Stimulated activated CD8-positive, alpha-beta memory T cell treated with anti-CD3 and anti-CD28 coated beads, Interleukin-7, amount 100 ng/mL, for 48 hours (primary cell): ENCODE measurements at regions not wholly inside any gene's neighbourhood (a gene's known extent, or its start where the extent isn't known, plus 50 kb on each side); places are given as distances from the start of the nearest gene placed in this dataset.

Experiments used
- DNase-seq, 2 donors: peaks; one replicate each; pipeline ENCODE4 v3.0.0-alpha.2; 2020; ENCODE audit warnings: low read depth in 1 of 2; ENCODE audit errors: extremely low read depth in 1 of 2

- no peak for DNase-seq
Observed at GRCh38 chr12:92438641-92439419, 264.0 kb upstream of the PLEKHG7 start.

- no peak for DNase-seq
Observed at GRCh38 chr12:92437452-92437851, 265.3 kb upstream of the PLEKHG7 start.

- DNase-seq, result no peak
Observed at GRCh38 chr12:92436856-92437255, 265.9 kb upstream of the PLEKHG7 start.

- no peak for DNase-seq
Observed at GRCh38 chr12:92434607-92435025, 268.2 kb upstream of the PLEKHG7 start.

- DNase-seq, result no peak
Observed at GRCh38 chr12:92432724-92433441, 269.9 kb upstream of the PLEKHG7 start.

GRCh38 chr12:92431146-92431545 is 271.6 kb upstream of the PLEKHG7 start:
- no peak for DNase-seq

GRCh38 chr12:92426332-92426731 is 276.5 kb upstream of the PLEKHG7 start:
- DNase-seq, result no peak

GRCh38 chr12:92425165-92425564 is 277.6 kb upstream of the PLEKHG7 start:
- DNase-seq, result no peak

GRCh38 chr12:92424338-92424737 is 278.5 kb upstream of the PLEKHG7 start:
- DNase-seq, result no peak

- no peak for DNase-seq
Observed at GRCh38 chr12:92421701-92422100, 276.1 kb upstream of the BTG1 start.

- no peak for DNase-seq
Observed at GRCh38 chr12:92421042-92421441, 275.4 kb upstream of the BTG1 start.

GRCh38 chr12:92419201-92419600 is 273.6 kb upstream of the BTG1 start:
- DNase-seq, result no peak

GRCh38 chr12:92418381-92418780 is 272.7 kb upstream of the BTG1 start:
- DNase-seq, result no peak

- no peak for DNase-seq
Observed at GRCh38 chr12:92417373-92417772, 271.7 kb upstream of the BTG1 start.

GRCh38 chr12:92416385-92416812 is 270.8 kb upstream of the BTG1 start:
- DNase-seq, result no peak

- no peak for DNase-seq
Observed at GRCh38 chr12:92414170-92415070, 268.8 kb upstream of the BTG1 start.

- no peak for DNase-seq
Observed at GRCh38 chr12:92413286-92413685, 267.6 kb upstream of the BTG1 start.

GRCh38 chr12:92412856-92413255 is 267.2 kb upstream of the BTG1 start:
- no peak for DNase-seq

- DNase-seq, result no peak
Observed at GRCh38 chr12:92411687-92412086, 266.0 kb upstream of the BTG1 start.

GRCh38 chr12:92408072-92408900 is 262.6 kb upstream of the BTG1 start:
- peak in 1 of 2 donors; percentile 40 for DNase-seq
